DMS153 treated with DMSO at 0.1 percent for 48 hours (cell line): ENCODE measurements at regions not wholly inside any gene's neighbourhood (a gene's known extent, or its start where the extent isn't known, plus 50 kb on each side); places are given as distances from the start of the nearest gene placed in this dataset.
"Not testable (repeated sequence)": the region's sequence is repeated elsewhere in the genome, so short reads cannot be mapped to it uniquely, and the experiment has no call there.

Experiments
- DNase-seq: peaks from one replicate; lab custom pipeline; 2025; ENCODE audit not compliant: unreplicated experiment; lab: John Stamatoyannopoulos, UW

DNA sequence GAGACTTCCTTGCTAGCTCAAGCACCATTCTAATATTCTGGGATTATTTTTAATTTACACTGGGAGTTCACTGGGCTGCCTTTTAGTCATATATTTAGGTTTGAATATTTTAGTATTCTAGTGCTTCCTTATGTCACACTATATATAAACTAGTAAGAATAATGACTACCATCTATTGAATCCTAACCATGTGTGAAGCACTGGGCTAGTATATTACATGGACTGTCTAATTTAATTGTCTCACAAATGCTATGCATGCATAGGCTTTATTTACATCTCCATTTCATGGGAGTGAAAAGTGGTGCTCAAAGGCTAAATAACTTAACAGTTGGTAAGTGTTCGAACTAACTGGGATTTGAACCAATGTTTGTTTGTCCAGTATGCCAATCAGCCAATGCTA lies 272.4 kb downstream of the RND3 start:
- DNase-seq: no peak

GRCh38 chr2:150214626-150215025 lies 272.8 kb downstream of the RND3 start:
- DNase-seq: no peak

DNA sequence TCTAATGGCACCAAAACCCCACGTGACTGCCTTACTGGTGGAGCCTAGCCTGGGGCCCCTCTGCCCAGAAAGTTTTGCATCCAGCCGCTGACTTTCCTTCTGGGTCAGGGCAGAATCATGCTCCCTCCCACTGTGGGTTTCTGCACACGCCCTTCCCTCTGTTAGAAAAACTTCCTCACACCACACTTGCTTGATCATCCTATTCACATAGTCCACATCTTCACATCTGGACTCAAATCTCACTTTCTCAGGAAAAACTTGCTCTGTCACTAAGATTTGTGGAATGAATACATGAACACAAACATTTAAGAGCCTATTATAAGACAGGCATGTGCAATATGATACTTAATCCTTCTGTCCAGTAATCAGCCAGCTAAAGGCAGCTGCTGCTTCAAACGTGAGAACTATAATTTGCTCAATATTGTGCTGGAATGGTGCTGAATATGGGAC lies 274.7 kb downstream of the RND3 start:
- DNase-seq: no peak

DNA sequence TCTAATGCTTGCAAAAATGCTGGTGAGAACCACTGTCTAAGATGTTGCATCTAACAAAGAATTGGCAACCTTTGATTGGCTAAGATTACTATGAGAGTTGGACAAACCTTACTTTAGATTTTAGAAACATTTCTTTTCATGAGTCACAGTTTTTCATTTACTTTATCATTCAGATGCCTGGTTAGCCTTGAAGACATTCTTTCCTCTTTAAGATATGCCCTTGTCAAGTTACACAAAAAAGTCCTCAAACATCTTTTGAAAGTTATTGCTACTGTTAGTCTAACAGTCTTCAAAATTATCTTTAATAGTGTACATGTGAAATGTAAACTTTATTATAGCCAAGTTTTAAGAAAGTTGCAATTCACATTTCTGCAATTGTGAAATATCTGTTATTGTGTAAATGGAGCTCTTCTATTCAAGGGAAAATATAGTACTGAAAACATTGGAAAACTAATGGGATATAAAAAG lies 276.3 kb downstream of the RND3 start:
- DNase-seq: no peak

DNA sequence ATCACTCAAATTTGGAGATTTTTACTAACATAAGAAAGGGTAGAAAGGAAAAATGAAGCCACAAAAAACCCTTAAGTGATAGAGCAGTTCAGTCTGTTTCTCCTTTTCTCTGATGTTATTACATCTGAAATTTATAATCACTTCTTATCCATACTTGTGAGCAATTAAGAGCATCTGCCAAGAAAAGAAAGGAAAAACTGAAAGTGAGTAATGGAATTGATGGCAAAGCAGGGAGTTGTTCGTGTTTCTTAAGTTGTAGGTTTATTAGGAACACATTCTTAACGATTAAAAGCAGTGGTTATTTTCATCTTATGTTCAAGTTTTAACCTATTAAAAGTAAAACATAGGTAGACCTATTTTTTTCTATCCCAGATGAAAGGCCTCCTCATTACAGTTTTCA lies 277.7 kb downstream of the RND3 start:
- no peak for DNase-seq

DNA sequence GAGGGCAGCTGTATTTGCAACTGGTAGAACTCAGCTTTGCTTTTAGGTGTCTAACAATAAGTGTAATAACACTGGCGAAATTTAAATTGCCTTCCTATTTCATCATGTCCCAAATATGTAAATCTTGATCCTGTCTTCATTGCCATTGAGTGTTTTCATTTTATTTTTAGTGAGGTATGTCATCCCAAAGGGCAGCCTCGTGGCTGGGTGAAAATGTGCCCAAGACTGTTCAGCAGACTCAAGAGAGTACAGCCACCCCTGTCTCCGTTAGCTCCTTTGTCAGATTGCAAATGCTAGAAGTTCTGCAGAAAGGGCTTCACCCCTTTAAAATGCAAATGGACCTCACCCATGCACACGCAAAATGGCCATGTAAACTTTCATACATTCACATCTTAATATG lies 278.8 kb downstream of the RND3 start:
- DNase-seq: no peak

DNA sequence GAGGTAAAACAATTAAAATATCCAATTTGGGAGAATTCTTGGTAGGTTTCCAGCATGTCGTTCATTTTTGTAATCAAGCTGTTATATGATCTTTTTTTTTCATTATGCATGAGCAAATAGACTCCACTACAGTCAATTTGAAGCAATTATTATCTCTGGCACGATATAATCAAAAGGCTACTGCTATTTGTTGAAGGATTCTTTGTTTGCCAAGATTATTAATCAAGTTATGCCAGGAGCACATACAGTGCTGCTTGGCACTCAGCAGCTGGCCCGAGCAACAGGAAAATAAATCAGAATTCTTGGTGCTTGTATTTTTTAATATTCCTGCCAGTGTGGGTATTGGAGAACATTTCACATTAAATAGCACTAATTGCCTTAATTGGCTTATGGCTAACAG lies 279.5 kb downstream of the RND3 start:
- DNase-seq: no peak

DNA sequence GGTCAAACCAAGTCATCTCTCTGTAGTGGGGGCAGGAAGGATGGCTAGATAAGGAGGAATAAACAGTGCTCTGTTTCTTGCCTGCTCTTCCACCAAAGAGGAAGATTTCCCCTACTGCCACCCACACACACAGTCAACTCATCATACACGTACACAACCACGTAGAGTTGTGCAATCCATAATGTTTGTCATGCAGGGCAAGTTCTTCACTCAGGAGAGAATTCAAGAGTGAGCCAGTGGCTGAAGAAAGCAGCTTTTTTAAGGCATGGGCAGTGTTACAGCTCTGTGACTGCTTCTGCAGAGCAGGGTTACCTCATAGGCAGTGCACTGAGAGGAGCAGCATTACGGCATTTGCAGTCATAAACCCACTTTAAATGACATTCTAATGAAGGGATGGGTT lies 283.0 kb downstream of the RND3 start:
- no peak for DNase-seq

- not testable (repeated sequence) for DNase-seq
Measured at GRCh38 chr2:150194816-150195215, 292.7 kb downstream of the RND3 start.

- no peak for DNase-seq
Measured at GRCh38 chr2:150192701-150193100, 294.8 kb downstream of the RND3 start.

DNA sequence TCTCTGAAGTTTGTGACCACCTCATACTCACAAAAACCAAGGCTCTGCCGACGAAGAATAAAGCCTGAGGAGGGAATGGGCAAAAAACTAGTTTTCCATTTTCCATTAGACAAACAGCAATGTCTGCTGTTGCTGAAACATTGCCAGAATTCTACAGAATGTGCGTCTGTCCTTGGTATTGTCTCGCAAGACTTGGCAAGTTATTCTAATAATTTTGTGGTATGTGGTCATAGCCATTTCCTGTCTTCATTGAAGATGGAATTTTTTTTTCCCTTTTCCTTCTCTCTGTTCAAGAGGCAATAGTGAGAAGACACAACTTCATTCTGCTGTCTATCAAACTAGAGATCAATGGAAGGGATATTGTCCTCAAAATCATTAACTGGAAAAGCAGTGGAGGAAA lies 296.1 kb downstream of the RND3 start:
- no peak for DNase-seq

- no peak for DNase-seq
Measured at GRCh38 chr2:150190546-150190945, 296.9 kb downstream of the RND3 start.

DNA sequence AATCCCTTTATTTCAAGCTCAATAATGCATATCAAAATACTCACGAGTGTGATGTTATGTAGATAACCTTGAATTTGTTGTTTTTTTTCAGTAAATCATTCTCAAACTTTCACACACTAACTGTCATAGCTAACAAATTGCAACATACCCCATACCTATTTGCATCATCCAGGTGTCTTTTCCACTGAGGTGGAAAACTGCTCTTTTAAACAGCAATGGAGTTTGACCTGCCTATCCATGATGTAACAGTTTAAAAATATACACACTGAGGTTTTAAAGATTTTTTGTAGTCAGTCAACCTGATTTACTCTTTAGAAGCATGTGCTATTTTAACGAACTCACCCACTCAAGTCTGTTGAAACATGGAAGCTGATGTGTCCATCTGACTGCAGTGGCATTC lies 298.7 kb downstream of the RND3 start:
- no peak for DNase-seq

DNA sequence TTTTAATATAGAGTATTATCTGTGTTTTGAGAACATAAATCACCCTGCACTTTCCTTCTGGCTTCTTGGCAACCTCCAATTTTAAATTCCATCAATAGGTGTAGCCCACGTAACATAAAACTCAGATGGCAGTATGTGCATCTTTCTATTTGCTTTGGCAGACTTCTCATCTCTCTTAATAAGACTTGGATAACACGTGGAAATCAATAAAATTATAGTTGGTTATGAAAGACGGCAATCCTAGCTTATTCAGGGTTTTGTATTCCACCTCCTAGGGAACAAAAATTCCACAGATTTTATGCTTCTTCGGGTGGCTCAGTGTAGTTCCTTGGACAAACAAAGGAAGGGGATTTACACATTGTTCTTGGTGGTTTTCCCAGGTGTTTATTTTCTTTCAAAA lies 299.3 kb downstream of the RND3 start:
- DNase-seq: no peak

DNA sequence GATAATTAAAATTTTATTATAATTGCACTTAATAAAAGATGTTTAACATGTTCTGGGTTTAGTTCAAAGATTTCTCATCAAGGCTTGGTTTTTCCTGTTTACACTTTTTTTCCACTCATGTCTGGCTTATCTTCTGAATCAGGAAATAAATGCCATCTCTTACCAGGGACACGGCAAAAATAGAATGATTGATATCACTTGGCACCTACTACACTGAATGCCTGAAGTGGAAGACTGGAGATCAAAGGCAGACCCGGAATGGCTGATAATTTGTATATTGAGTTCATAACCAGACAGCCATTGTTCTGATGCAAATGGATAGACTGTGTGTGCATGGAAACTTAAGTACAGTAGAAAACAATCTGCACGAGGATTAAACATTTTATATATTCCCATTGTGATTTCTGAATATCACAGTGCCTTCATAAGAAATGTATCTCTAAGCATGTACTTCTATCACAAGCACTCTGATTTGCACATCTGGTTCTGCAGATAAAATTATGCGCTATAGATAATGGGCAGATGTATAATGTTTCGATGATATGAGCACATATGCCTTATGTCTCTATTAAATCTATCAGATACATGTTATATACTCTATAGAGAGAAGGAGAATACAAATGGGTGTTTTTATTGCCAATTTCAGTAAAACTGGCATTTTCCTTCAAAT lies 304.8 kb downstream of the RND3 start:
- no peak for DNase-seq

DNA sequence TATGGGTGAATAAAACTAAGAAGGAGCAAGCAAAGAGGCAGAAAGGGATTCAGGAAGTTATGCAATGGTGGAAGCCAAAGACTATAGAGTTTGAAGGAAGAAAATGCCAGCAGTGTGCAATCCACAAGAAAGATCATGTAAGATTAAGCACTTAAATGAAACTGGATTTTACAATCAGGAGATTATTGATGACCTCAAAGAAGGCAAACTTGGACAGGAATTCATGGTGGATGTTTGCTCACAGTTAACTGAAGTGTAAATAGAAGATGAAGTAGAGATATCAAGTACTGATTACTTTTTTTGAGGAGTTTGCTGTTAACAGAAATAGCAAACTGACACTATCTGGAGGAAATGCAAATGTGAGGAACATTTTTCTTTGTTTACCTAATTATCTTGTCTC lies 308.9 kb downstream of the RND3 start:
- DNase-seq: no peak

DNA sequence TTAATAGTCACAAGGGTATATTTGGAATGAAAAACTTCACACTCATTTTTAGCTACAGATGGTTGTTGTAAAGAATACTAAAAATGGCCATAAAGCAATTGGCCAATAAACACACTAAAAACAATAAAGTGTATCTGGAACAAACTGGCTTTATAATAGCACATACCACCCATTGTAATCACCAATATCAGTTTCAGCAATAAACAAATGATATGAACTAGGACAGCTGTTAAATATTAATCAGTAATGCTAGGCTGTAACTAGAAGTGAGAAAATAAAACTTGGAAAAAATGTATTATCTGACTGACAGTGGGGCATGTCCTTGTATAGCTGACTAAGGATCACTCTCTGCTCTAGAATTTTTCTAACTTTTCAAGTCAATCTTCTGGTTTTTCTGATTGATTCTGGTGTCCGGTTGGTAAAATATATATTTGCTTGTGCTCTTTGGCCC lies 312.5 kb downstream of the RND3 start:
- no peak for DNase-seq

GRCh38 chr2:150174056-150174805 lies 313.2 kb downstream of the RND3 start:
- DNase-seq: no peak

DNA sequence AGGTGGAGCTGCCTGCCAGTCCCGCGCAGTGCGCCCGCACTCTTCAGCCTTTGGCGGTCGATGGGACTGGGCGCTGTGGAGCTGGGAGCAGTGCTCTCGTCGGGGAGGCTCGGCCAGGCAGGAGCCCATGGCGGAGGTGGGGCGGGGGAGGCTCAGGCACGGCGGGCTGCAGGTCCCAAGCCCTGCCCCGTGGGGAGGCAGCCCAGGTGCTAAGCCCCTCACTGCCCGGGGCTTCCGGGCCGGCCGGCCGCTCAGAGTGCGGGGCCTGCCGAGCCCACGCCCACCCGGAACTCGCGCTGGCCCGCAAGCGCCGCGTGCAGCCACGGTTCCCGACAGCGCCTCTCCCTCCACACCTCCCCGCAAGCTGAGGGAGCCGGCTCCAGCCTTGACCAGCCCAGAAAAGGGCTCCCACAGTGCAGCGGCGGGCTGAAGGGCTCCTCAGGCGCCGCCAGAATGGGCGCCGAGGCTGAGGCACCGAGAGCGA lies 316.4 kb downstream of the RND3 start:
- DNase-seq: no peak

GRCh38 chr2:150169237-150169629 lies 318.2 kb downstream of the RND3 start:
- DNase-seq: no peak

DNA sequence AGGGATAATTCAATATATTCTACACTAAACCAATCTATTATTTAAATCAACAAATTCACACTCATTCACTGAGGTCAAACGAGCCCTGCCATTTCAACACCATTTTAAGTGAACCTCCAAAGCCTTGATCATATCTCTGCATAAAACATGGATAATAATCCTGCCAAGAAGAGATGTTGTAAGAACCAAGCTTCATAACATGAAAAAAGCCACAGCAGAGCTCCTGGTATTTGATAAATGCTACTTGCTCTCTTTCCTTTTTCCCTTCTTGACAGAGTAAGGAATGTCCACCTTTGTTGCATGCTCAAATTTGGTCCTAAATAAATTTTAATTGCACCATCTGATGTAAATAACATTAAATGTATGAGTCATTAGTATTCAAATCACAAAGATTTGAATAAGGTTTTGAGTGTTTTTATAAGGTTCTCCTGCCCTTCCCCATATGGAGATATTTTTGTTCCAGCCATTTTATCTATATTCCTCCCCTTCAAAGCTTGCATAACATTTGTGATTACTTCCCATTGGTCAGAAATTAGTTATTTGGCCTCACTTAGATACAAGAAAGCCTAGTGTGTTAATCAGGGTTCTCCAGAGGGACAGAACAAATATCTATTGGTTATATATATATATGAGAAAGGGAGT lies 318.8 kb downstream of the RND3 start:
- DNase-seq: no peak

DNA sequence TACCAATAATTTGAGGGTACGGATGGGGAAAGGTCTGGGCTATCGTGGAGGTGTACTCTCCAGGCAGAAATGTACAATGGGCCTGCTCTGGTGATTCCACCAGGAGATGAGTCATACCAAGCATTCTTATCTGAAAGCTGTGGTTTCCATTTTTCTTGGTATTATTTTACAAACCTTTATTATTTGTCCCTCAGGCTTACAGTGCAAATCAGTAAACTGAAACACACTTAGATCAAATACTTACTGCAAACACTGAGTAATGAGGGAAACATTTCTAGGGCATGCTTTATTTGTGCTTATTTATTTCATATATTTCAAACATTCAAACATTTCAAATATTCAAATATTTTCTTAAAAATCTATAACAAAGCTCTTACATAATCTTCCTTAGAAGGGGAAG lies 319.8 kb downstream of the RND3 start:
- DNase-seq: no peak
